ENCODE measurements at regions not wholly inside any gene's neighbourhood (a gene's known extent, or its start where the extent isn't known, plus 50 kb on each side); places are given as distances from the start of the nearest gene placed in this dataset.
"Not testable (repeated sequence)": the region's sequence is repeated elsewhere in the genome, so short reads cannot be mapped to it uniquely, and the experiment has no call there.

GRCh38 chr5:109574985-109575384 is 114.7 kb upstream of the MAN2A1 start:
- no peak for DNase-seq

- no peak for DNase-seq
These were observed 116.0 kb upstream of the MAN2A1 start for GRCh38 chr5:109573766-109574165.

- DNase-seq: no peak
These were observed 116.5 kb upstream of the MAN2A1 start for GRCh38 chr5:109573256-109573655.

GRCh38 chr5:109571785-109572184 is 117.9 kb upstream of the MAN2A1 start:
- DNase-seq: no peak

GRCh38 chr5:109570362-109570874 is 119.3 kb upstream of the MAN2A1 start:
- DNase-seq: no peak

GRCh38 chr5:109567374-109568044 is 122.2 kb upstream of the MAN2A1 start:
- no peak for DNase-seq

- no peak for DNase-seq
These were observed 123.4 kb upstream of the MAN2A1 start for GRCh38 chr5:109566361-109566760.

- DNase-seq: no peak
These were observed 126.0 kb upstream of the MAN2A1 start for GRCh38 chr5:109563739-109564138.

GRCh38 chr5:109563189-109563588 is 126.5 kb upstream of the MAN2A1 start:
- DNase-seq: no peak

GRCh38 chr5:109562441-109562840 is 127.3 kb upstream of the MAN2A1 start:
- DNase-seq: no peak

GRCh38 chr5:109561447-109561846 is 128.3 kb upstream of the MAN2A1 start:
- no peak for DNase-seq

- no peak for DNase-seq
These were observed 129.2 kb upstream of the MAN2A1 start for GRCh38 chr5:109560554-109560953.

GRCh38 chr5:109558952-109559351 is 130.8 kb upstream of the MAN2A1 start:
- DNase-seq: no peak

GRCh38 chr5:109558364-109558763 is 131.4 kb upstream of the MAN2A1 start:
- DNase-seq: no peak

- no peak for DNase-seq
These were observed 135.9 kb upstream of the MAN2A1 start for GRCh38 chr5:109553846-109554245.

- DNase-seq: not testable (repeated sequence)
These were observed 138.5 kb upstream of the MAN2A1 start for GRCh38 chr5:109551234-109551633.

GRCh38 chr5:109550077-109550476 is 139.7 kb upstream of the MAN2A1 start:
- DNase-seq: no peak

- no peak for DNase-seq
These were observed 136.7 kb upstream of the PJA2 start for GRCh38 chr5:109546461-109546860.

- not testable (repeated sequence) for DNase-seq
These were observed 135.1 kb upstream of the PJA2 start for GRCh38 chr5:109544873-109545272.

GRCh38 chr5:109538692-109539091 is 128.9 kb upstream of the PJA2 start:
- not testable (repeated sequence) for DNase-seq

- not testable (repeated sequence) for DNase-seq
These were observed 125.3 kb upstream of the PJA2 start for GRCh38 chr5:109535090-109535489.

- DNase-seq: no peak
These were observed 124.0 kb upstream of the PJA2 start for GRCh38 chr5:109533751-109534272.

GRCh38 chr5:109532773-109533364 is 123.1 kb upstream of the PJA2 start:
- DNase-seq: no peak

GRCh38 chr5:109531262-109531661 is 121.5 kb upstream of the PJA2 start:
- DNase-seq: no peak

Measured in stimulated activated CD4-positive, alpha-beta T cell treated with anti-CD3 and anti-CD28 coated beads, Interleukin-4, amount 100 ng/mL, for 4 hours (primary cell).